Fibroblast of the aortic adventitia (primary cell): ENCODE measurements at regions not wholly inside any gene's neighbourhood (a gene's known extent, or its start where the extent isn't known, plus 50 kb on each side); places are given as distances from the start of the nearest gene placed in this dataset.
"Not testable (repeated sequence)": the region's sequence is repeated elsewhere in the genome, so short reads cannot be mapped to it uniquely, and the experiment has no call there.

ENCODE experiments used
- DNase-seq: peaks from one replicate; pipeline ENCODE4 v3.0.0-alpha.2; 2010; ENCODE audit warnings: low read depth
- H3K4me3 ChIP-seq: 2 replicates; pipeline ENCODE4 v1.5.1; 2011; ENCODE audit warnings: low read depth, mild to moderate bottlenecking, control low read depth, low read length, moderate library complexity
- CTCF ChIP-seq: IDR thresholded peaks from 2 replicates; pipeline ENCODE4 v1.5.1; 2011; ENCODE audit warnings: mild to moderate bottlenecking, low read length, control low read depth, inconsistent platforms; ENCODE audit not compliant: insufficient read depth

GRCh38 chr11:25547292-25547691 lies 784.6 kb upstream of the ANO3 start:
- DNase-seq: no peak
- H3K4me3 ChIP-seq: no peak overlapping the region
- TF ChIP-seq CTCF: no peak

- DNase-seq: peak; percentile 61
- no peak for TF ChIP-seq CTCF
- no peak overlapping the region for H3K4me3 ChIP-seq
These were observed 769.5 kb upstream of the ANO3 start for GRCh38 chr11:25562417-25562816.

GRCh38 chr11:25565846-25566245 lies 766.1 kb upstream of the ANO3 start:
- no peak for TF ChIP-seq CTCF
- no peak overlapping the region for H3K4me3 ChIP-seq
- no peak for DNase-seq

- peak; percentile 67 for DNase-seq
- H3K4me3 ChIP-seq: no peak overlapping the region
- no peak for TF ChIP-seq CTCF
These were observed 765.4 kb upstream of the ANO3 start for GRCh38 chr11:25566298-25567200.

GRCh38 chr11:25576320-25576719 lies 755.6 kb upstream of the ANO3 start:
- no peak for DNase-seq
- TF ChIP-seq CTCF: no peak
- H3K4me3 ChIP-seq: no peak overlapping the region

GRCh38 chr11:25579554-25579953 lies 752.4 kb upstream of the ANO3 start:
- not testable (repeated sequence) for H3K4me3 ChIP-seq, DNase-seq

- no peak for DNase-seq
- TF ChIP-seq CTCF: no peak
- H3K4me3 ChIP-seq: no peak overlapping the region
These were observed 748.3 kb upstream of the ANO3 start for GRCh38 chr11:25583596-25583995.
